ENCODE measurements at regions not wholly inside any gene's neighbourhood (a gene's known extent, or its start where the extent isn't known, plus 50 kb on each side); places are given as distances from the start of the nearest gene placed in this dataset.

DNA sequence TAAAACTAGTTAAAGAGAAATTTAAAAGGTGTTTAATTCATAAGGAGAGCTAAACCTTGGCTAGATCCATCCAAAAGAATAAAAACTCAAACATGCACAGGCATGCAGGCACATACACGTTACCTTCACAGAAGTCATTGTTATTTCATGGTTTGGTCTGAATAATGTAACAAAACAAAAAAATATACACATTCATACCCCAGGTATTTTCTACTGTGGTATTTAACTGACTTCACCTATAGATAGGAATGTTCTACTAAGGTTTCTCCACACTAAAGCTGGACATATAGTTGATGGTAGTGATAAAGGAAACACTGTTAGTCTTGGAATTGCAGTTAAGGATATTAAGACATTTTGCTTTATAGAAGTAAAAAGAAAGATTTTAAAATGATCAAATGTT is 283.6 kb upstream of the PCDH10 start:
- H3K4me3 ChIP-seq (ENCODE audit: low read depth, low read length), result no peak overlapping the region
- no peak for DNase-seq (ENCODE audit: low read depth)
- no peak for TF ChIP-seq POLR2A (IDR thresholded peaks at IDR 0.05; ENCODE audit: extremely low read depth, insufficient read length)
- TF ChIP-seq, protein P1, sequence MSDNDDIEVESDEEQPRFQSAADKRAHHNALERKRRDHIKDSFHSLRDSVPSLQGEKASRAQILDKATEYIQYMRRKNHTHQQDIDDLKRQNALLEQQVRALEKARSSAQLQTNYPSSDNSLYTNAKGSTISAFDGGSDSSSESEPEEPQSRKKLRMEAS (IDR thresholded peaks at IDR 0.05; ENCODE audit: low read depth, low read length), result no peak
- TF ChIP-seq, protein P2, sequence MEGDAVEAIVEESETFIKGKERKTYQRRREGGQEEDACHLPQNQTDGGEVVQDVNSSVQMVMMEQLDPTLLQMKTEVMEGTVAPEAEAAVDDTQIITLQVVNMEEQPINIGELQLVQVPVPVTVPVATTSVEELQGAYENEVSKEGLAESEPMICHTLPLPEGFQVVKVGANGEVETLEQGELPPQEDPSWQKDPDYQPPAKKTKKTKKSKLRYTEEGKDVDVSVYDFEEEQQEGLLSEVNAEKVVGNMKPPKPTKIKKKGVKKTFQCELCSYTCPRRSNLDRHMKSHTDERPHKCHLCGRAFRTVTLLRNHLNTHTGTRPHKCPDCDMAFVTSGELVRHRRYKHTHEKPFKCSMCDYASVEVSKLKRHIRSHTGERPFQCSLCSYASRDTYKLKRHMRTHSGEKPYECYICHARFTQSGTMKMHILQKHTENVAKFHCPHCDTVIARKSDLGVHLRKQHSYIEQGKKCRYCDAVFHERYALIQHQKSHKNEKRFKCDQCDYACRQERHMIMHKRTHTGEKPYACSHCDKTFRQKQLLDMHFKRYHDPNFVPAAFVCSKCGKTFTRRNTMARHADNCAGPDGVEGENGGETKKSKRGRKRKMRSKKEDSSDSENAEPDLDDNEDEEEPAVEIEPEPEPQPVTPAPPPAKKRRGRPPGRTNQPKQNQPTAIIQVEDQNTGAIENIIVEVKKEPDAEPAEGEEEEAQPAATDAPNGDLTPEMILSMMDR (IDR thresholded peaks at IDR 0.05; ENCODE audit: low read depth, low read length), result no peak

DNA sequence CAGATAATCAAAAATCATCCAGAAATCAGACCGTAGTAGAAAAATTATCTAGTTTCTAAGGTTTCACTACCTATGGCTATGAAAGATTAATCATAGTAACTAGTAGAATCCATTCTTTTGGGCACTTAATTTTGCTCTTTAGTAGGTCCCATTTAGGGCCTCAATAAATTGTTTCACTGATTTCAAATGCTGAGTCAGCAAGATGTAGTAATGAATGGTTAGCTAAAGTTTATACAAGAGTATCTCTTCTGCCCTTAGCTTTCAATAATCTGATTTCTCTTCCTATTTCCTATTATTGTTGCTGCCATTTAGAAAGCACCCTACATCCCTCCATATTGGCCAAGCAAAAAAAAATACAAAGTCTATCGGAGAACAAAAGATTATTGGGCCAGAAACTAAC is 283.2 kb upstream of the PCDH10 start:
- DNase-seq (ENCODE audit: low read depth), result no peak
- TF ChIP-seq POLR2A (IDR thresholded peaks at IDR 0.05; ENCODE audit: extremely low read depth, insufficient read length) (no peak), MYC (IDR thresholded peaks at IDR 0.05; ENCODE audit: low read depth, low read length) (no peak)
- TF ChIP-seq, protein P1 (IDR thresholded peaks at IDR 0.05; ENCODE audit: low read depth, low read length), result no peak
- TF ChIP-seq, protein P2 (IDR thresholded peaks at IDR 0.05; ENCODE audit: low read depth, low read length), result no peak
- H3K4me3 ChIP-seq (ENCODE audit: low read depth, low read length), result no peak overlapping the region

DNA sequence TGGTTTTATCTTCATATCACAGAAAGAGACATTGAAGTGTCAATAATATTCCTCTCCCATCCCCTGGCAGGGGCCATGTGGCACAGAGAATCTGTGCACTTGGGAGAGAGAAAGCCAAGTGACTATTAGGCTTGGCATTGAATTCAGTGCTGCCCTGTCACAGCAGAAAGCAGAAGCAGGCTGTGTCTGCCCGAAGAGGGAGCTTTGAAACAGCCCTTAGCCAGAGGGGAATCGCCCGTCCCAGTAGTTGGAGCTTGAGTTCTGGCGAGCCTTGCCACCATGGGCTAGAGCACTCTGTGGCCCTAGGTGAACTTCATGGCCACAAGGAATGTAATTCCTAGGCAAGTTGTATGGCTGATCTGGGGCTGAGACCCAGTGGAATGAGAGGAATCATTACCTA is 282.5 kb upstream of the PCDH10 start:
- no peak overlapping the region for H3K4me3 ChIP-seq (ENCODE audit: low read depth, low read length)
- no peak for TF ChIP-seq POLR2A (IDR thresholded peaks at IDR 0.05; ENCODE audit: extremely low read depth, insufficient read length)
- TF ChIP-seq, protein P1 (IDR thresholded peaks at IDR 0.05; ENCODE audit: low read depth, low read length), result no peak
- TF ChIP-seq MYC (IDR thresholded peaks at IDR 0.05; ENCODE audit: low read depth, low read length), result no peak
- TF ChIP-seq, protein P2 (IDR thresholded peaks at IDR 0.05; ENCODE audit: low read depth, low read length), result no peak
- DNase-seq (ENCODE audit: low read depth), result no peak

GRCh38 chr4:132893787-132894186 is 255.3 kb upstream of the PCDH10 start:
- H3K4me3 ChIP-seq (ENCODE audit: low read depth, low read length), result no peak overlapping the region
- no peak for DNase-seq (ENCODE audit: low read depth)
- TF ChIP-seq, protein P1 (IDR thresholded peaks at IDR 0.05; ENCODE audit: low read depth, low read length), result no peak
- TF ChIP-seq MYC (IDR thresholded peaks at IDR 0.05; ENCODE audit: low read depth, low read length) (no peak), POLR2A (IDR thresholded peaks at IDR 0.05; ENCODE audit: extremely low read depth, insufficient read length) (no peak)
- TF ChIP-seq, protein P2 (IDR thresholded peaks at IDR 0.05; ENCODE audit: low read depth, low read length), result no peak

DNA sequence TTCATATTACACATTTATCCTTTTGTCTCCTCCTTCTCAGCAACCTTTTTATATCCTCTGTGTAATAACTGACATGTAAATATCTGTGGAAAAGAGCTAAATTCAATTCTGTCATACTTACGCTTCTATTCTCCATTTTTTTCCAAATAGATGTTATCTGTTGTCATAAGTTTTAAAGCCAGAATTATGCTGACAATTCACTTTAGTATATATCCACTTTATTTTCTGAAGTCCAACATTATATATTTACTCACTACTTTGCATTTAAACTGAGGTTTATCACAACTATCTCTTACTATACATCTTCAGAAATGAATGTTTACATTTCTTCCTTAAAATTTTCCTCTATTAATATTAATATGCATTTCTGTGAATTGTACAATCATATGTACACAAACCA is 247.9 kb upstream of the PCDH10 start:
- DNase-seq (ENCODE audit: low read depth), result no peak
- TF ChIP-seq MYC (IDR thresholded peaks at IDR 0.05; ENCODE audit: low read depth, low read length) (no peak), POLR2A (IDR thresholded peaks at IDR 0.05; ENCODE audit: extremely low read depth, insufficient read length) (no peak)
- TF ChIP-seq, protein P2 (IDR thresholded peaks at IDR 0.05; ENCODE audit: low read depth, low read length), result no peak
- TF ChIP-seq, protein P1 (IDR thresholded peaks at IDR 0.05; ENCODE audit: low read depth, low read length), result no peak

More for the DNA sequence above, 247.9 kb upstream of the PCDH10 start:
- no peak overlapping the region for H3K4me3 ChIP-seq (ENCODE audit: low read depth, low read length)
